ENCODE measurements at regions not wholly inside any gene's neighbourhood (a gene's known extent, or its start where the extent isn't known, plus 50 kb on each side); places are given as distances from the start of the nearest gene placed in this dataset.

DNA sequence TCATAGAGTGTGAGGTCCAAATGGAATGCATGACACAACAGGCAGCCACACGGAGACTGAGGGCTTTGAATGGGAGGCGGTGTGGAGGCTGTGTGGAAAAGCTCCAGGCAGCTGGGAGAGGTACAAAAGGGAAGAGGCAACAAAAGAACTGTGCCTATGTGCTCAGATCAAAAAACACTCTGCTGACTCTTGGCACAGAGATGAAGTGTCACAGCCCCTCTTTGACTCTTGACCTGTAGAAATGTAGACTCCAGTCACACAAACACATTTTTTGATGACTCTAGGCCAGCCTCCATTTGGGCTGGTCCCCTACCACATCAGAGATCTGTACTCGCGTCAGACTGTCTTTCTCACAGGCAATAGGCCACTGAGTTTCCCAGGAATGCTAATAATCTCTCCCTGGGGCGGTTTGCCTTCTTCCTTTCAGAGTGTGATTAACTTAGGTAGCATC is 456.0 kb downstream of the TUSC7 start:
- Histone ChIP-seq H3K9ac (ENCODE audit: low read length) (no peak overlapping the region), H3K79me2 (ENCODE audit: low read length) (no peaks in the 10 kb centered on the region), H3K9me2 (replicated peaks; ENCODE audit: insufficient read depth, low read length) (no peaks in the 10 kb centered on the region), H3K4me3 (ENCODE audit: low read length) (no peak overlapping the region), H4K20me1 (ENCODE audit: insufficient read depth, low read length) (no peaks in the 10 kb centered on the region), H3K4me1 (ENCODE audit: low read length) (no peaks in the 10 kb centered on the region), H3K27ac (ENCODE audit: low read length) (no peak overlapping the region), H3F3A (ENCODE audit: insufficient read depth, low read length) (no peaks in the 10 kb centered on the region), H3K27me3 (replicated peaks; ENCODE audit: insufficient read depth, low read length) (no peaks in the 10 kb centered on the region), H3K36me3 (replicated peaks; ENCODE audit: insufficient read depth, low read length) (no peaks in the 10 kb centered on the region), H3K4me2 (ENCODE audit: low read depth, low read length) (no peak overlapping the region), H2AFZ (ENCODE audit: low read length) (no peak overlapping the region), H3K9me3 (replicated peaks; ENCODE audit: insufficient read depth, low read length) (no peaks in the 10 kb centered on the region)
- no peak for DNase-seq
- TF ChIP-seq EZH2 (optimal IDR thresholded peaks at IDR 0.05; ENCODE audit: low read depth, low read length) (no peak), EZH2phosphoT487 (IDR thresholded peaks at IDR 0.05; ENCODE audit: low read length) (no peak)
- TF ChIP-seq, protein P1, sequence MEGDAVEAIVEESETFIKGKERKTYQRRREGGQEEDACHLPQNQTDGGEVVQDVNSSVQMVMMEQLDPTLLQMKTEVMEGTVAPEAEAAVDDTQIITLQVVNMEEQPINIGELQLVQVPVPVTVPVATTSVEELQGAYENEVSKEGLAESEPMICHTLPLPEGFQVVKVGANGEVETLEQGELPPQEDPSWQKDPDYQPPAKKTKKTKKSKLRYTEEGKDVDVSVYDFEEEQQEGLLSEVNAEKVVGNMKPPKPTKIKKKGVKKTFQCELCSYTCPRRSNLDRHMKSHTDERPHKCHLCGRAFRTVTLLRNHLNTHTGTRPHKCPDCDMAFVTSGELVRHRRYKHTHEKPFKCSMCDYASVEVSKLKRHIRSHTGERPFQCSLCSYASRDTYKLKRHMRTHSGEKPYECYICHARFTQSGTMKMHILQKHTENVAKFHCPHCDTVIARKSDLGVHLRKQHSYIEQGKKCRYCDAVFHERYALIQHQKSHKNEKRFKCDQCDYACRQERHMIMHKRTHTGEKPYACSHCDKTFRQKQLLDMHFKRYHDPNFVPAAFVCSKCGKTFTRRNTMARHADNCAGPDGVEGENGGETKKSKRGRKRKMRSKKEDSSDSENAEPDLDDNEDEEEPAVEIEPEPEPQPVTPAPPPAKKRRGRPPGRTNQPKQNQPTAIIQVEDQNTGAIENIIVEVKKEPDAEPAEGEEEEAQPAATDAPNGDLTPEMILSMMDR (IDR thresholded peaks at IDR 0.05; ENCODE audit: low read length): no peak

DNA sequence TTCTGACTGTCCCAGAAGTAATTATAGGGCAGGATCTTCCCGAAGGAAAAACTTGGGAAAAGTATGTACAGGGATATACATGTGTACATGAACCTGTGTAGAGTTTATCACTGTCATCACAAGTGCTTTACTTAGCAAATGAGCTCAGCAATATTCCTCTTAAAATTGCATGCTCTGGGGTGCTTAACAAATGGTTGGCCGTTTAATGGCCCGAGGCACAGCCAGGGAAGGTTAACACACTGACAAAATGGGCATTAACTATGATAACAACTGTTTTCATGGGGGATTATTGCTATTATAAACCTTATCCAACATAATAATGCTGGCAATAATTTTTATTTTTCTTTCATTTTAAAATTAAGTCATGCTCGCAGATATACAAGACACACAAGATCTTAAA is 459.3 kb downstream of the TUSC7 start:
- no peaks in the 10 kb centered on the region for H3K9me2 ChIP-seq (replicated peaks; ENCODE audit: insufficient read depth, low read length)
- H3K4me2 ChIP-seq (ENCODE audit: low read depth, low read length): no peak overlapping the region
- no peaks in the 10 kb centered on the region for H3K4me1 ChIP-seq (ENCODE audit: low read length)
- H4K20me1 ChIP-seq (ENCODE audit: insufficient read depth, low read length): no peaks in the 10 kb centered on the region
- H2AFZ ChIP-seq (ENCODE audit: low read length): no peak overlapping the region
- H3K27ac ChIP-seq (ENCODE audit: low read length): no peak overlapping the region
- no peak overlapping the region for H3K9ac ChIP-seq (ENCODE audit: low read length)
- no peak for DNase-seq
- no peaks in the 10 kb centered on the region for H3K9me3 ChIP-seq (replicated peaks; ENCODE audit: insufficient read depth, low read length)
- H3K36me3 ChIP-seq (replicated peaks; ENCODE audit: insufficient read depth, low read length): no peaks in the 10 kb centered on the region
- TF ChIP-seq, protein P1 (IDR thresholded peaks at IDR 0.05; ENCODE audit: low read length): no peak
- TF ChIP-seq EZH2 (optimal IDR thresholded peaks at IDR 0.05; ENCODE audit: low read depth, low read length) (no peak), EZH2phosphoT487 (IDR thresholded peaks at IDR 0.05; ENCODE audit: low read length) (no peak)
- H3K79me2 ChIP-seq (ENCODE audit: low read length): no peaks in the 10 kb centered on the region
- no peak overlapping the region for H3K4me3 ChIP-seq (ENCODE audit: low read length)
- no peaks in the 10 kb centered on the region for H3F3A ChIP-seq (ENCODE audit: insufficient read depth, low read length)
- no peaks in the 10 kb centered on the region for H3K27me3 ChIP-seq (replicated peaks; ENCODE audit: insufficient read depth, low read length)

DNA sequence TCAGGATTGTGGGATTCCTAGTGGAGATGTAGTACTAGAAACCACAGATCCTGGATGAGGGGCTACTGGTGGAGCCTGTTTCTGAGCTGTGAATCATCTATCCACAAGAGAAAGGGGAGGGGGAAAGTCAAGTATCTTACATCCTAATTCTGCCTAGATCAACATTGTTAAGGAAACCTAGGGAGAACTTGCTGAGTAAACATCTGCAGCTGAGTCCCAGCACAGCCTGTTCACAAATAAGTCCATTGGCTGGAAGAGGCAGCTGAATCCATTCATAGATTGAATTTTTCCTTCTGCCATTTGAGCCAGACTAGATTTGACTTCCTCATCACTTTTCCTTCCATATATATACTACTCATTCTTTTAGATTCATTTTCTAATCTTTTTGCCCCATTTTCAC is 460.5 kb downstream of the TUSC7 start:
- DNase-seq: no peak
- no peaks in the 10 kb centered on the region for H3K27me3 ChIP-seq (replicated peaks; ENCODE audit: insufficient read depth, low read length)

More for the DNA sequence above, 460.5 kb downstream of the TUSC7 start:
- TF ChIP-seq EZH2phosphoT487 (IDR thresholded peaks at IDR 0.05; ENCODE audit: low read length) (no peak), EZH2 (optimal IDR thresholded peaks at IDR 0.05; ENCODE audit: low read depth, low read length) (no peak)
- TF ChIP-seq, protein P1 (IDR thresholded peaks at IDR 0.05; ENCODE audit: low read length): no peak
- Histone ChIP-seq H4K20me1 (ENCODE audit: insufficient read depth, low read length) (no peaks in the 10 kb centered on the region), H3K9me3 (replicated peaks; ENCODE audit: insufficient read depth, low read length) (no peaks in the 10 kb centered on the region), H3K4me2 (ENCODE audit: low read depth, low read length) (no peak overlapping the region), H3K79me2 (ENCODE audit: low read length) (no peaks in the 10 kb centered on the region), H3K9ac (ENCODE audit: low read length) (no peak overlapping the region), H3K4me1 (ENCODE audit: low read length) (no peaks in the 10 kb centered on the region), H3K36me3 (replicated peaks; ENCODE audit: insufficient read depth, low read length) (no peaks in the 10 kb centered on the region), H3K27ac (ENCODE audit: low read length) (no peak overlapping the region), H3K4me3 (ENCODE audit: low read length) (no peak overlapping the region), H3K9me2 (replicated peaks; ENCODE audit: insufficient read depth, low read length) (no peaks in the 10 kb centered on the region), H3F3A (ENCODE audit: insufficient read depth, low read length) (no peaks in the 10 kb centered on the region), H2AFZ (ENCODE audit: low read length) (no peak overlapping the region)

All from MM.1S (cell line).